ENCODE measurements at regions not wholly inside any gene's neighbourhood (a gene's known extent, or its start where the extent isn't known, plus 50 kb on each side); places are given as distances from the start of the nearest gene placed in this dataset.

DNA sequence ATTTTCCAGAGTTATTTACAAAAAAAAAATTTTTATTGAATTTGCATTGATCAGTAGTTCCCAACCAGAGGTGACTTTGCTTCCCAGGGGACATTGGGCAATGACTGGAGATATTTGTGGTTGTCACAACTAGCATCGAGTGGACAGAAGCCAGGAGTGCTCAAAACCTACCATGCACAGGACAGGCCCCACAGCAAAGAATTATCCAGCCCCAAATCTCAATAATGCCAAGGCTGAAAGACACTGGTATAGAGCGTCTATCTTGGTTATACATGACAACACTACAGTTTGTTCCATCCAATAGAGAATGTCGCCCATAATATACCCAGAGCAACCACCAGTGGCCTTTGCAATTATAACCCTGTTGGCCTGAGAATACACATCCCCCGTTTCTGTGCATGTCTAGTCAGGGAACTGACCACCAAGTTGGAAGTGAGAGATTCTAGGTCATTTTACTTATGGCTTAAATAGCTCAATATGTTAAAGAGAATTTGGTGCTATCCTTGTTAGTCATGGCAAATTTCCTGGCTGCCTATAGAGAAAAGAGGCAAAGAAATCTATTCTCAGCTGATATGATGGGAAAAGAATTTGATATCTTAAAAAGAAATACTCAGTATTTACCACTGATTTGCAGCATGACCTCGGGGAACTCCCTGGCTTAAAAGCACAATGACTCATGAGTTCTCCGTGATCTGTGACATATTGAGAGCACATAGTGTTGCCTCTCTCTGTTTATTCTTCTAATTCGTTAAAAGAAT lies 76.0 kb upstream of the ADTRP start:
- TF ChIP-seq, protein P1, sequence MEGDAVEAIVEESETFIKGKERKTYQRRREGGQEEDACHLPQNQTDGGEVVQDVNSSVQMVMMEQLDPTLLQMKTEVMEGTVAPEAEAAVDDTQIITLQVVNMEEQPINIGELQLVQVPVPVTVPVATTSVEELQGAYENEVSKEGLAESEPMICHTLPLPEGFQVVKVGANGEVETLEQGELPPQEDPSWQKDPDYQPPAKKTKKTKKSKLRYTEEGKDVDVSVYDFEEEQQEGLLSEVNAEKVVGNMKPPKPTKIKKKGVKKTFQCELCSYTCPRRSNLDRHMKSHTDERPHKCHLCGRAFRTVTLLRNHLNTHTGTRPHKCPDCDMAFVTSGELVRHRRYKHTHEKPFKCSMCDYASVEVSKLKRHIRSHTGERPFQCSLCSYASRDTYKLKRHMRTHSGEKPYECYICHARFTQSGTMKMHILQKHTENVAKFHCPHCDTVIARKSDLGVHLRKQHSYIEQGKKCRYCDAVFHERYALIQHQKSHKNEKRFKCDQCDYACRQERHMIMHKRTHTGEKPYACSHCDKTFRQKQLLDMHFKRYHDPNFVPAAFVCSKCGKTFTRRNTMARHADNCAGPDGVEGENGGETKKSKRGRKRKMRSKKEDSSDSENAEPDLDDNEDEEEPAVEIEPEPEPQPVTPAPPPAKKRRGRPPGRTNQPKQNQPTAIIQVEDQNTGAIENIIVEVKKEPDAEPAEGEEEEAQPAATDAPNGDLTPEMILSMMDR (IDR thresholded peaks at IDR 0.05), result no peak
- TF ChIP-seq POLR2A (IDR thresholded peaks at IDR 0.05), result no peak

All from esophagus squamous epithelium (tissue), 4 donors.